ENCODE measurements at regions not wholly inside any gene's neighbourhood (a gene's known extent, or its start where the extent isn't known, plus 50 kb on each side); places are given as distances from the start of the nearest gene placed in this dataset.

GRCh38 chr18:39752351-39752750 is 2186.8 kb upstream of the CELF4 start:
- no peaks in the 10 kb centered on the region for H3K27me3 ChIP-seq
- 46 to 70% methylated on average over 2 of the region's 2 CpGs for WGBS, 2 donors
- DNase-seq: no peak
- H3K4me3 ChIP-seq: no peak overlapping the region
- H3K4me1 ChIP-seq: no peaks in the 10 kb centered on the region
- intact Hi-C loops (cut with DNase I): no loop called here
- H3K36me3 ChIP-seq: no peaks in the 10 kb centered on the region
- H3K27ac ChIP-seq: no peak overlapping the region
- H3K9me3 ChIP-seq: peaks cover 0 to 3% (median 0%) of the 10 kb centered on the region in 4 donors
- TF ChIP-seq EP300 (IDR thresholded peaks at IDR 0.05) (no peak), POLR2AphosphoS5 (IDR thresholded peaks at IDR 0.05) (no peak), POLR2A (IDR thresholded peaks at IDR 0.05) (no peak), CTCF (IDR thresholded peaks at IDR 0.05) (no peak)

GRCh38 chr18:39751921-39752320 is 2186.3 kb upstream of the CELF4 start:
- Histone ChIP-seq H3K27me3 (no peaks in the 10 kb centered on the region), H3K36me3 (no peaks in the 10 kb centered on the region), H3K4me1 (no peaks in the 10 kb centered on the region), H3K9me3 (peaks cover 0 to 3% (median 0%) of the 10 kb centered on the region in 4 donors), H3K4me3 (no peak overlapping the region), H3K27ac (no peak overlapping the region)
- WGBS, 2 donors: 92 to 93% methylated on average over 4 of the region's 4 CpGs
- TF ChIP-seq EP300 (IDR thresholded peaks at IDR 0.05) (no peak), CTCF (IDR thresholded peaks at IDR 0.05) (no peak), POLR2A (IDR thresholded peaks at IDR 0.05) (no peak), POLR2AphosphoS5 (IDR thresholded peaks at IDR 0.05) (no peak)
- intact Hi-C loops (cut with DNase I): no loop called here
- DNase-seq: no peak

GRCh38 chr18:39751161-39751560 is 2185.6 kb upstream of the CELF4 start:
- TF ChIP-seq CTCF (IDR thresholded peaks at IDR 0.05): no peak
- no peak for TF ChIP-seq POLR2AphosphoS5 (IDR thresholded peaks at IDR 0.05)
- no peak for TF ChIP-seq EP300 (IDR thresholded peaks at IDR 0.05)
- TF ChIP-seq POLR2A (IDR thresholded peaks at IDR 0.05): no peak
- H3K9me3 ChIP-seq: peaks cover 0 to 3% (median 0%) of the 10 kb centered on the region in 4 donors

GRCh38 chr18:39749154-39749553 is 2183.6 kb upstream of the CELF4 start:
- Histone ChIP-seq H3K36me3 (no peaks in the 10 kb centered on the region), H3K4me3 (no peak overlapping the region), H3K27ac (no peak overlapping the region), H3K27me3 (no peaks in the 10 kb centered on the region), H3K9me3 (peaks cover 0 to 3% (median 0%) of the 10 kb centered on the region in 4 donors), H3K4me1 (no peaks in the 10 kb centered on the region)
- no peak for TF ChIP-seq POLR2AphosphoS5 (IDR thresholded peaks at IDR 0.05)
- no peak for TF ChIP-seq POLR2A (IDR thresholded peaks at IDR 0.05)
- TF ChIP-seq EP300 (IDR thresholded peaks at IDR 0.05): no peak
- TF ChIP-seq CTCF (IDR thresholded peaks at IDR 0.05): no peak
- no peak for DNase-seq
- intact Hi-C loops (cut with DNase I): no loop called here
- WGBS, 2 donors: 88 to 92% methylated on average over 2 of the region's 2 CpGs

More at GRCh38 chr18:39751161-39751560, 2185.6 kb upstream of the CELF4 start:
- H3K27ac ChIP-seq: no peak overlapping the region
- no peaks in the 10 kb centered on the region for H3K27me3 ChIP-seq
- no peaks in the 10 kb centered on the region for H3K36me3 ChIP-seq
- H3K4me1 ChIP-seq: no peaks in the 10 kb centered on the region
- no peak overlapping the region for H3K4me3 ChIP-seq
- intact Hi-C loops (cut with DNase I): no loop called here
- WGBS, 2 donors: 73 to 77% methylated on average over 1 of the region's 1 CpG
- no peak for DNase-seq

- Histone ChIP-seq H3K27me3 (no peaks in the 10 kb centered on the region), H3K36me3 (no peaks in the 10 kb centered on the region), H3K4me3 (no peak overlapping the region), H3K4me1 (no peaks in the 10 kb centered on the region), H3K27ac (no peak overlapping the region), H3K9me3 (peaks cover 0 to 3% (median 0%) of the 10 kb centered on the region in 4 donors)
- no peak for DNase-seq
- TF ChIP-seq POLR2A (IDR thresholded peaks at IDR 0.05) (no peak), EP300 (IDR thresholded peaks at IDR 0.05) (no peak), CTCF (IDR thresholded peaks at IDR 0.05) (no peak), POLR2AphosphoS5 (IDR thresholded peaks at IDR 0.05) (no peak)
- intact Hi-C loops (cut with DNase I): no loop called here
- WGBS, 2 donors: 93% methylated on average over 2 of the region's 2 CpGs
Observed at GRCh38 chr18:39748727-39749126, 2183.1 kb upstream of the CELF4 start.

Data from sigmoid colon (tissue), 6 donors.